ENCODE measurements at regions not wholly inside any gene's neighbourhood (a gene's known extent, or its start where the extent isn't known, plus 50 kb on each side); places are given as distances from the start of the nearest gene placed in this dataset.

GRCh38 chr13:44195245-44195644, 178.4 kb upstream of the SERP2 start:
- H3K36me3 ChIP-seq, result no peaks in the 10 kb centered on the region
- H3K27ac ChIP-seq, result no peak overlapping the region
- H3K4me3 ChIP-seq, result no peak overlapping the region
- H3K9me3 ChIP-seq, result no peaks in the 10 kb centered on the region
- TF ChIP-seq CTCF (IDR thresholded peaks at IDR 0.05), result no peak
- DNase-seq (no peak), ATAC-seq (no peak)
- peaks cover 29% of the 10 kb centered on the region for H3K4me1 ChIP-seq
- H3K27me3 ChIP-seq (ENCODE audit: low read depth), result no peaks in the 10 kb centered on the region
- intact Hi-C loops (cut with DNase I), result no loop called here

- ATAC-seq (no peak), DNase-seq (no peak)
- Histone ChIP-seq H3K4me3 (no peak overlapping the region), H3K27ac (no peak overlapping the region), H3K4me1 (peaks cover 29% of the 10 kb centered on the region), H3K36me3 (no peaks in the 10 kb centered on the region), H3K9me3 (no peaks in the 10 kb centered on the region), H3K27me3 (ENCODE audit: low read depth) (no peaks in the 10 kb centered on the region)
- TF ChIP-seq CTCF (IDR thresholded peaks at IDR 0.05), result no peak
- intact Hi-C loops (cut with DNase I), result no loop called here
These were observed 177.3 kb upstream of the SERP2 start for GRCh38 chr13:44196196-44196751.

- intact Hi-C loops (cut with DNase I), result no loop called here
- no peak for TF ChIP-seq CTCF (IDR thresholded peaks at IDR 0.05)
- no peaks in the 10 kb centered on the region for H3K27me3 ChIP-seq (ENCODE audit: low read depth)
- no peak overlapping the region for H3K4me3 ChIP-seq
- DNase-seq (no peak), ATAC-seq (peak in 1 of 2 donors; percentile 38)
- no peaks in the 10 kb centered on the region for H3K36me3 ChIP-seq
- peaks cover 23% of the 10 kb centered on the region for H3K4me1 ChIP-seq
- peak overlapping the region; percentile 46 for H3K27ac ChIP-seq
- H3K9me3 ChIP-seq, result no peaks in the 10 kb centered on the region
These were observed 175.5 kb upstream of the SERP2 start for GRCh38 chr13:44197791-44198770.

- DNase-seq, result no peak
- Histone ChIP-seq H3K9me3 (no peaks in the 10 kb centered on the region), H3K27me3 (ENCODE audit: low read depth) (no peaks in the 10 kb centered on the region), H3K4me3 (no peak overlapping the region), H3K4me1 (peaks cover 23% of the 10 kb centered on the region), H3K36me3 (no peaks in the 10 kb centered on the region), H3K27ac (peak overlapping the region; percentile 46)
- ATAC-seq, result peak; percentile 25
- intact Hi-C loops (cut with DNase I), result no loop called here
- TF ChIP-seq CTCF (IDR thresholded peaks at IDR 0.05), result no peak
These were observed 174.8 kb upstream of the SERP2 start for GRCh38 chr13:44198826-44199225.

GRCh38 chr13:44199627-44200207, 173.9 kb upstream of the SERP2 start:
- no peak for TF ChIP-seq CTCF (IDR thresholded peaks at IDR 0.05)
- DNase-seq (no peak), ATAC-seq (peak; percentile 60 to 74)
- no peak overlapping the region for H3K27ac ChIP-seq
- H3K9me3 ChIP-seq, result no peaks in the 10 kb centered on the region
- no peaks in the 10 kb centered on the region for H3K36me3 ChIP-seq
- no peaks in the 10 kb centered on the region for H3K27me3 ChIP-seq (ENCODE audit: low read depth)
- peaks cover 23% of the 10 kb centered on the region for H3K4me1 ChIP-seq
- H3K4me3 ChIP-seq, result no peak overlapping the region
- intact Hi-C loops (cut with DNase I), result no loop called here

Measured in lower lobe of right lung (tissue), 2 donors.